Erythroblast (primary cell): ENCODE measurements at regions not wholly inside any gene's neighbourhood (a gene's known extent, or its start where the extent isn't known, plus 50 kb on each side); places are given as distances from the start of the nearest gene placed in this dataset.

ENCODE experiments used
- GATA1 ChIP-seq: IDR thresholded peaks from 2 replicates; pipeline ENCODE4 v1.6.1; 2011; ENCODE audit warnings: low read depth, mild to moderate bottlenecking, control low read depth, low read length, moderate library complexity
- POLR2A ChIP-seq: IDR thresholded peaks from 2 replicates; pipeline ENCODE4 v1.6.1; 2011; ENCODE audit warnings: mild to moderate bottlenecking, low read length

DNA sequence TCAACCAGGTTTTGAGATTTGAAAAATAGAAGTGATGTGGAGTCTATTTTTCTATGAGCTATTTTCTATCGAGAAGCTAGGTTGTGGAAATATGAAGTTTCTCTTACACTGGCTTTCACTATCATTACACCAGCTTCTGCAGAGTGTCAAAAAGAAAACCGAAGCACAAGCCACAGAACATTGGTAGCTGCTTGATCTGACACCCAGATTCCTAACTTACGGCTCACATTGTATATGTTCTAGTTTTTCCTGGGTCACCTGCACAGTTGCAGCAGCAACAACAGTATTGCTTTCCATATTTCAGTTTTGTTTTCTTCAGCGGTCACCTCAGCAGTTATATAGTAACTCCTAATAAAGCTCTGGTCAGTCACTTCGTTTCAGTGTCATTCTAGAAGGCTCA lies 790.1 kb downstream of the PLOD2 start:
- TF ChIP-seq POLR2A (no peak), GATA1 (no peak)
